OCI-LY1 (cell line): ENCODE measurements at regions not wholly inside any gene's neighbourhood (a gene's known extent, or its start where the extent isn't known, plus 50 kb on each side); places are given as distances from the start of the nearest gene placed in this dataset.

ENCODE experiments used
- H2AFZ ChIP-seq: fragments of 200-600 bp; sonication (generic), shearing (Covaris generic); 2 replicates; pipeline ENCODE4 v1.6.0; 2014; ENCODE audit warnings: antibody characterized with exemption, mild to moderate bottlenecking, low read length
- H3F3A ChIP-seq: fragments of 200-600 bp; sonication (generic), shearing (Covaris generic); 2 replicates; pipeline ENCODE4 v1.6.0; 2014; ENCODE audit warnings: mild to moderate bottlenecking, antibody characterized with exemption, low read length, moderate library complexity; ENCODE audit not compliant: insufficient read depth
- H3K27ac ChIP-seq: fragments of 200-600 bp; sonication (generic); 2 replicates; pipeline ENCODE4 v1.5.1; 2014; ENCODE audit warnings: low read length, mixed run types, mild to moderate bottlenecking, low read depth; ENCODE audit not compliant: poor library complexity, severe bottlenecking
- H3K27me3 ChIP-seq: fragments of 200-600 bp; sonication (generic); 2 replicates; pipeline ENCODE4 v1.6.0; 2014; ENCODE audit warnings: antibody characterized with exemption, mild to moderate bottlenecking, low read length, moderate library complexity; ENCODE audit not compliant: insufficient read depth
- H3K36me3 ChIP-seq: fragments of 200-600 bp; sonication (generic); 2 replicates; pipeline ENCODE4 v1.6.1; 2014; ENCODE audit warnings: mild to moderate bottlenecking, antibody characterized with exemption, low read length, moderate library complexity, mixed read lengths; ENCODE audit not compliant: insufficient read depth
- H3K4me1 ChIP-seq: fragments of 200-600 bp; sonication (generic); 2 replicates; pipeline ENCODE4 v1.5.1; 2014; ENCODE audit warnings: mild to moderate bottlenecking, low read length, moderate library complexity; ENCODE audit not compliant: insufficient read depth, severe bottlenecking
- H3K4me2 ChIP-seq: fragments of 200-600 bp; sonication (generic), shearing (Covaris generic); 2 replicates; pipeline ENCODE4 v1.6.1; 2014; ENCODE audit warnings: low read length
- H3K4me3 ChIP-seq: fragments of 200-600 bp; sonication (generic); 2 replicates; pipeline ENCODE4 v1.5.1; 2014; ENCODE audit warnings: low read length, low read depth, mild to moderate bottlenecking, mixed read lengths; ENCODE audit not compliant: poor library complexity, severe bottlenecking
- H3K79me2 ChIP-seq: fragments of 200-600 bp; shearing (Covaris generic); 2 replicates; pipeline ENCODE4 v1.6.1; 2016; ENCODE audit warnings: mixed run types, low read length, mixed read lengths; ENCODE audit not compliant: insufficient read depth
- H3K9ac ChIP-seq: fragments of 200-600 bp; sonication (generic), shearing (Covaris generic); 2 replicates; pipeline ENCODE4 v1.6.1; 2014; ENCODE audit warnings: mild to moderate bottlenecking, low read length, mixed read lengths
- H3K9me2 ChIP-seq: fragments of 200-600 bp; sonication (generic), shearing (Covaris generic); 2 replicates; pipeline ENCODE4 v1.6.1; 2014; ENCODE audit warnings: low read depth, mild to moderate bottlenecking, low read length, mixed read lengths
- H3K9me3 ChIP-seq: fragments of 200-600 bp; shearing (Covaris generic); 2 replicates; pipeline ENCODE4 v1.6.1; 2014; ENCODE audit warnings: low read length, mixed read lengths
- H4K20me1 ChIP-seq: fragments of 200-600 bp; sonication (generic), shearing (Covaris generic); 2 replicates; pipeline ENCODE4 v1.6.0; 2016; ENCODE audit warnings: mild to moderate bottlenecking, low read length; ENCODE audit not compliant: insufficient read depth
- CTCF ChIP-seq: fragments of 200-600 bp; sonication (generic), shearing (Covaris generic); IDR thresholded peaks from 2 replicates; pipeline ENCODE4 v1.5.1; 2017; ENCODE audit warnings: mild to moderate bottlenecking, antibody characterized with exemption, low read length, moderate library complexity, mixed read lengths
- EZH2 ChIP-seq: fragments of 200-600 bp; sonication (generic), shearing (Covaris generic); IDR thresholded peaks from 2 replicates; pipeline ENCODE4 v1.8.0; 2017; ENCODE audit warnings: borderline replicate concordance, mixed run types, mild to moderate bottlenecking, antibody characterized with exemption, low read length, moderate library complexity, mixed read lengths

GRCh38 chr6:25032934-25033333 is 97.2 kb upstream of the RIPOR2 start:
- H3K4me1 ChIP-seq: peaks cover 43% of the 10 kb centered on the region
- TF ChIP-seq EZH2 (no peak), CTCF (no peak)
- H3K27ac ChIP-seq: no peak overlapping the region

GRCh38 chr6:25034431-25034921 is 98.7 kb upstream of the RIPOR2 start:
- H3K27ac ChIP-seq: peak overlapping the region; percentile 67
- TF ChIP-seq EZH2 (no peak), CTCF (no peak)
- no peak overlapping the region for H2AFZ ChIP-seq
- H3K4me1 ChIP-seq: peaks cover 52% of the 10 kb centered on the region
- no peaks in the 10 kb centered on the region for H3K9me3 ChIP-seq
- H3K79me2 ChIP-seq: peaks cover 30% of the 10 kb centered on the region
- H3K36me3 ChIP-seq: peaks cover 12% of the 10 kb centered on the region
- no peaks in the 10 kb centered on the region for H3K27me3 ChIP-seq
- peak overlapping the region; percentile 48 for H3K9ac ChIP-seq
- peaks cover 2% of the 10 kb centered on the region; the same call in 1 of the 2 replicates for H3F3A ChIP-seq
- H3K4me2 ChIP-seq: peak overlapping the region; percentile 63
- no peaks in the 10 kb centered on the region for H4K20me1 ChIP-seq
- H3K9me2 ChIP-seq: no peaks in the 10 kb centered on the region
- H3K4me3 ChIP-seq: peak overlapping the region; percentile 43

More at GRCh38 chr6:25032934-25033333, 97.2 kb upstream of the RIPOR2 start:
- Histone ChIP-seq H2AFZ (no peak overlapping the region), H4K20me1 (no peaks in the 10 kb centered on the region), H3K27me3 (no peaks in the 10 kb centered on the region), H3K4me3 (no peak overlapping the region), H3K9me2 (no peaks in the 10 kb centered on the region), H3K9ac (no peak overlapping the region), H3K4me2 (no peak overlapping the region), H3F3A (no peaks in the 10 kb centered on the region; the same call in 1 of the 2 replicates), H3K9me3 (no peaks in the 10 kb centered on the region), H3K79me2 (peaks cover 15% of the 10 kb centered on the region), H3K36me3 (0 out of 2 replicates have a peak, but pooled peaks cover 4% of the 10 kb centered on the region)

DNA sequence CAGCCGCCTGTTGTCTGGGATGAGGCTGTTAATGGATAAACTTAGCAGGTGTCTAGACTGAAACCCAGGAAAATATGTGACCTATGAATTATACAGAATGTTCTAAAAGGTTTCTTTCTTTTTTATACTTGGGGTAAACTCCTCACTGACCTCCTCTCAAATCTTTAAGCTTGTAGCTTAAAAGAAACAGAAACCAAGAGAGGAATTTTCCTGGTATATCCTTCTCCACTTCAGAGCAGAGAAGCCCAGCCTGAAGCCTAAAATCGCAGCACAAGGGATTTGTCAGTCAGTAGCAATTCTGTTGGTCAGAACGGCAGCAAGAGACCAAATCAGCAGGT is 99.4 kb upstream of the RIPOR2 start:
- Histone ChIP-seq H3K27ac (peak overlapping the region; percentile 67), H3K36me3 (peaks cover 10% of the 10 kb centered on the region), H4K20me1 (no peaks in the 10 kb centered on the region), H3F3A (peaks cover 5% of the 10 kb centered on the region; the same call in 1 of the 2 replicates), H3K9me2 (no peaks in the 10 kb centered on the region), H3K4me1 (peaks cover 58% of the 10 kb centered on the region), H2AFZ (no peak overlapping the region), H3K27me3 (no peaks in the 10 kb centered on the region), H3K9me3 (no peaks in the 10 kb centered on the region), H3K9ac (peak overlapping the region; percentile 48; the same call in 1 of the 2 replicates), H3K4me2 (peak overlapping the region; percentile 63), H3K4me3 (peak overlapping the region; percentile 43), H3K79me2 (peaks cover 37% of the 10 kb centered on the region)
- TF ChIP-seq CTCF (no peak), EZH2 (no peak)
